GM19328 (cell line): ENCODE measurements at regions not wholly inside any gene's neighbourhood (a gene's known extent, or its start where the extent isn't known, plus 50 kb on each side); places are given as distances from the start of the nearest gene placed in this dataset.
"Not testable (repeated sequence)": the region's sequence is repeated elsewhere in the genome, so short reads cannot be mapped to it uniquely, and the experiment has no call there.

Experiments
- ATAC-seq: cut with Tn5 transposase; IDR thresholded peaks from one replicate; pipeline ENCODE4 v1.9.1; 2021; ENCODE audit warnings: mild to moderate bottlenecking, moderate library complexity; ENCODE audit not compliant: unreplicated experiment

DNA sequence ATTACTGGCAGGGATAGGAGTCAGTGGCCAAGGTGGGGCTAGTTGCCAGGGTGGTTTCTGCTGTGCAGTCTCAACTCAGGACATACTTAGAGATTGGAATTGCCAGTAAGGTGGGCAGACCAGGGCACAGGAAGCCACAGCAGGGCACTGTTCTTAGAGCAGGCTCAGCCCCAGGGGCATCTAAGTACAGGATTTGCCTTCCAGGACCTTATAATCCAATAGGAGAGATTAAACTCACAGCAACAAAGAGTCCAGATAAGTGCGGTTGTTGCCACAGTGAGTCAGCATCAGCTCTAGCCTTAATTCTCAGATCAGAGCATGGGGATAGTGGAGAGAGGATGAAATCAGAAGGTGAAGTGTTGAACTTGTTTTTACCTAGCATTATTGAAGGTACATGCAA, 265.8 kb upstream of the TRPC7 start:
- no peak for ATAC-seq

DNA sequence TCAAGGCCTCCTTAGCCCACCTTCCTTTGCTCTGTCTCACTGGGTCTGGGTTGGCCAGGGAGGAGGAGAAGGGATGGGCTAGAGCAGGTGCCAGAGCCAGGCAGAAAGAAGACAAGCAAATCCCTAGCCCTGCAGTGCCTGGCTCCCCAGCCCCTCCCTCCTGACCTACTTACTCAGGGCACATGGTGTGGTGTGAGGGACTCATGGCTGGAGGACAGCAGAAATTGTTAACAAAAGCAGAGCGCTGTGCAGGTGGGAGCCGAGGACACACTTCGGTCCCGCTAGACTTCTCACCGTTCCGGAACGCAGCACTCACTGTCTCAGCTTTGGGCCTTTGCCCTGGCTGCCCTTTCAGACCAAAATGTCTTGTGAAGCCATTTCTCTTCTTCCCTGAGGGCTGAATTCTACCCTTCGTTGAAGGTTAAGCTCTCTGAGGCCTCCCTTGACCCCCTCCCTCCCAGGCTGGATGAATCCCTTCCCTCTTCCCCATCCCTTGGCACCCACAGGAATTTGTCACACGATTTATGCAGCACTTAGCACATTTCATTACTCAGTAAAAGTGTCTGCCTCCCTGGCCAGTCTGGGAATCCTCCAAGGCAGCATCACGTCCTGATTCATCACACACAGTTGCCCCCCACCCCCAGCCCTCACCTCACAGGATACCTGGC, 263.9 kb upstream of the TRPC7 start:
- no peak for ATAC-seq

DNA sequence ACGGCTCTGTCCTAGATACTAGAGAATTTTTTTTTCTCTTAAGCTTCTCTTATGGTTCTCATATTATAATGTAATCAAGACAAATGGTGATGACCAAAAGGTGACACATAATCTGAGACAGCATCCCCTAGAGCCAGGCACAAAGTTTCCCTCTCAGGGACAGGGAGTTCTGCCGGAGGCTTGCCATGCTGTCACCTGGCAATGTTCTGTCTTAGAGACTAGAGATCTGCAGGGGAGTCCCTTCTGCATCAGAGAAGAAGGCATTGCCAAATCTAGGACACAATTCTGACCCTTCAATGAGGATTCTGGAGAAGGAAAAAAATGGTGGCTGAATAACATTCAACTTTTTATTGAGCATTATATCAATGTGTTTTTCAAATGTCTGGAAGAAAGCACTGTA, 261.2 kb upstream of the TRPC7 start:
- no peak for ATAC-seq

DNA sequence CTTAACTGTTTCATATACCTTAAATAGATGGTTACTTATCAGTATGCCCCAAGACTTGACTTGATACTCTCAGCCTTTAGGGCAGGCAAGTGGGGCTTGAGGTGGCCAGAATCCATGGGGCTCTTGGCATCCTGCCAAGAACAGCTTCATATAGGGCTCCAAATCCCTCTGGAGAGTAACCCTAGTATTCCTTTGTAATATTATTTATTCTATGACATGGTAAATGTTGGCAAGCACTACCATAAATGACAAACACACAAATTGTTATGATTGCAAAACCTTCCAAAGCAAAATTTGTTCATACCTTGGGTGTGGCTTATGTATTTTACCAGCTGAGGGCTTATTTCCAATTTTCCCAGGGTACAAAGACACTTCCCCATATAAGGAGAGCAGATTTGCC, 257.4 kb upstream of the TRPC7 start:
- ATAC-seq: no peak

DNA sequence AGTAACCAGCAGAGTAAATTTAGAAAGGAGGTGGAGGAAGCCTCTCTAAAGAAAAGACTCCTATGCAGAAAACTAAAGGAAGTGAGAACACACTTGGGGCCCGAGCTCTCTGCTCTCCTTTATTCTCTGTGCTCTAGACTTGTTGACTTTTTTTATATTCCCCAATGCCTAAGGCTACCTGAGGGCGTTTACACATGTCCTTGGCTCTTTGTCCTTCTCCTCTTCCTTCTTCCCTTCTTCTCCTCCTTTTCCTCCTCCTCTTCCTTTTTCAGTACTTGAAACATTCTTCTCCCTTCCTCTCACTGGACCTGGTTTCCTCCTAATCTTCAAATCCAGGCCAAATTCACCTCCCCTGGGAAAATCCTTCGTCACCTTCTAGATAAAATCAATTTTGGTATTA, 256.4 kb upstream of the TRPC7 start:
- ATAC-seq: no peak

DNA sequence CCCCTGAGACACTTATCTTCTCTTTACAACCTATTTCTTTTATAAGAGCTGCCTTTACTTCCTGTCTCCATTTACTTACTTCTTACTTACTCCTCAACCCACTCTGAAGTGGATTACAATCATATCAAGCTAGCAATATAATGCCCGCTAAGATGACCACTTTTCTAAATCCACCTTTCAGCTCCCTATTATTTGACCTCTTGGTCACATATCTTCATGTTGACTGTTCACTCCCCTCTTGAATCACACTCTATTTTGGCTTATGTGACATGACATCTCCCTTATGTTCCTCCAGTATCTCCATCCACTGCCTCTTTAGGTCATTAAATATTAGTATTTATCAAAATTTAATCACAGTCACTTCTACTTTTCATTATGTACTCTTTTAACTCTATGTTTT, 255.3 kb upstream of the TRPC7 start:
- ATAC-seq: no peak

DNA sequence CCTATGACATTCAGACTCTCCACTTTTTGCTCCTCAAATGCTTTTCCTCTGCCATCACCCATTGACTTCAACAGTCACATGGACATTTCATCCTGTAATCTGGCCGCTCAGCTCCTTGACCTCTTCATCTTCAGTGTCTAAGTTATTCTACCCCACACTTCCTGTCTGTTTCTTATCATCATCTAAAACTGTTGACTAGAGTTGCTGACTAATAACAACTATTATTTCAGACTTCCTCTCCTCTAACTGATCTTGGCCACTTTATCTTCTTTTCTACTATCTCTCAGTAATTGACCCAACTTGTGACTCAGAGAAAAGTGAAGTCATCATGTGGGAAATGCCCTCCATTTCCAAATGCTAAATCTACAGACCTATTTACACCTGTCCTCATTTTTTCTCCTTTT, 254.7 kb upstream of the TRPC7 start:
- ATAC-seq: no peak

DNA sequence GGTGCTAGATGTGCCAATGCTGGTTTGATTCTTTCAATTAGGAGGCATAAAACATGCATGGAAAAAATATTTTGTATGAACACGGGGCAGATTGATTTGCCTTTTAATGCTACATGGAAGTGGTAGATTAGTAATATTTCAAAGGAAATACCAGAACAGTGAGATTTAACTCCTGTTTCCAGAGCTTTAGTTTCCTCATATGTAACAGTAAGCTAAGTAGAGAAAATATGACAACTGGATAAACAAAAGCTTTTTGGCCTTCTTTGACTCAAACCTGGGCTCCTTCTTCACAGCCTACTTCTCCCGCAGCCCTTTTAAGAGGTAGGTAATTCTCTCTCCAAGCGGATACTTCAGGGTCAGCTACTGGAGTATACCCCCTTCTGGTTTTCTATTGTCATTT, 254.2 kb upstream of the TRPC7 start:
- no peak for ATAC-seq

DNA sequence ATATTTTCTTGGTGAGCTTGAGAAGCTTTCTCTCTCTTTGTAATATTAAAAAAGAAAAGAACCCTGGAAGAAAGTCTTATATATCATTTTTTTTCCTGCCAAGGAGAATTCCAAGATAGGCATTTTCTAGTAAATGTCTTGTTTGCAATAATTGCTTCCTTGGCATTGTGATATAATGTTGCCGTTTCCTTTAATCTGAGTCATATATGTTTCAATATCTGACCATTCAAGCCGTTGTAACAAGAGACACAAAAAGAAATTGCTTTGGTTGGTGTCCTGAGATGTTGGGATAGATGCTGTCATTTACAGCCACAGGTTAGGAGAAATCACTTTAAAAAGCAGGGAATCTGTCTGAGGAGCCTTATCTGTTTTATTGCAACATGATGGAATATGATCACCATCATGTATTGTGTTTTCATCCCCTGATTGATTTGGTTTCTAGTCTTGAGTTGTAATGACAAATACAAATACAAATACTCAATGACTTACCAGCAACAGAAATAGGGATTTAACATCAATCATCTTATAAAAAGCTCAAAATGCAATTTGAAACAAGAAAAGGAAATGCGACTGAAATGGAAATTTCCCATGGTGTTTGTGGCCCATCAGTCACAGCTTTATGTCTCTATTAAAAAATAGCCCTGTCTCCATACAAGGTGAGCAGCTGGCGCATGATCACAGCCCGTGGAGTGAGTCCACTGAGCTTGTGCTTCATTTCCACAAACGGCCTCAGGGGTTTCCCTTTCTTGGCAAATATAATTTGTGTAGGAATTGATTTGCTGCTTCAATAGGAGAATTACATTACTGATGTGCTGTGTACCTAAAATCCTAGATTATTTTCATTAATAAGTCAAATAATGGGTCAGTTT, 250.1 kb upstream of the TRPC7 start:
- no peak for ATAC-seq

DNA sequence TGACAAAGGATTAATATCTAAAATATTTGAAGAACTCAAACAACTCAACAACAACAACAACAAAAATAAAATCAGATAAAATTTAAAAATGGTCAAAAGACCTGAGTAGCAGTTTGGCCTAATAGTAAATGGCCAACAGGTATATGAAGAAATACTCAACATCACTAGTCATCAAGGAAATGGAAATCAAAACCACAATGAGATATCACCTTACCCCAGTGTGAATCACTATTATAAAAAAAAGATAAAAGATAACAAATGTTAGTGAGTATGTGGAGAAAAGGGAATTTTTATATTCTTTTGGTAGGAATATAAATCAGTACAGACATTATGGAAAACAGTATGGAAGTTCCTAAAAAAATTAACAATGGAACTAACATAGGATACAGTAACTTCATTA, 247.9 kb upstream of the TRPC7 start:
- no peak for ATAC-seq

DNA sequence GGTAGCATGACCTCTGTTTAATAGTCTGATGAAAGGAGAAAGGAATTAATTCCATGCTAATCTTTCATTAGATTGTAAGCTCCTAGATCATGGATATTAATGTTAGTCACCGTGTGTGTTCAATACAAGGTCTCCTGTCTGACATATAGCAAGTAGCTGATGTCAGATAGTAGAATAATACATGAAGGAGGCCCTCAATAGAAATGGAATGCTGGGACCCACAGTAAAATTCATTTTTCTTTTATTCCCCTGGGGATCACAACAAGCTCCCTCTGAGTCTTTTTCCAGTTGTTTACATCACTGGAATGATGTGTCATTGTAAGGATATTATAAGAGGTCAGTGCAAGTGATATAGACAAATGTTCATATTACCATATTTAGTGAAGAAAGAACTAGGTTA, 240.3 kb upstream of the TRPC7 start:
- ATAC-seq: no peak

DNA sequence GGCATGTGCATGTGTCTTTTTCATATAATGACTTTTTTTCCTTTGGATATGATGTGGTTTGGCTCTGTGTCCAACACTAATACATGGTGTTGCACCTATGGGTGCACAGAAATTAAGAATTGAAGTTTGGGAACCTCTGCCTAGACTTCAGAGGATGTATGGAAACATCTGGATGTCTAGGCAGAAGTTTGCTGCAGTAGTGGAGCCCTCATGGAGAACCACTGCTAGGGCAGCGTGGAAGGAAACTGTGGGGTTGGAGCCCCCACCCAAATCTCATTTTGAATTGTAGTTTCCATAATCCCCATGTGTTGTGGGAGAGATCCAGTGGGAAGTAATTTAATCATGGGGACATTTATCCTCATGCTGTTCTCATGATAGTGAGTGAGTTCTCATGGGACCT, 235.0 kb upstream of the TRPC7 start:
- ATAC-seq: no peak

DNA sequence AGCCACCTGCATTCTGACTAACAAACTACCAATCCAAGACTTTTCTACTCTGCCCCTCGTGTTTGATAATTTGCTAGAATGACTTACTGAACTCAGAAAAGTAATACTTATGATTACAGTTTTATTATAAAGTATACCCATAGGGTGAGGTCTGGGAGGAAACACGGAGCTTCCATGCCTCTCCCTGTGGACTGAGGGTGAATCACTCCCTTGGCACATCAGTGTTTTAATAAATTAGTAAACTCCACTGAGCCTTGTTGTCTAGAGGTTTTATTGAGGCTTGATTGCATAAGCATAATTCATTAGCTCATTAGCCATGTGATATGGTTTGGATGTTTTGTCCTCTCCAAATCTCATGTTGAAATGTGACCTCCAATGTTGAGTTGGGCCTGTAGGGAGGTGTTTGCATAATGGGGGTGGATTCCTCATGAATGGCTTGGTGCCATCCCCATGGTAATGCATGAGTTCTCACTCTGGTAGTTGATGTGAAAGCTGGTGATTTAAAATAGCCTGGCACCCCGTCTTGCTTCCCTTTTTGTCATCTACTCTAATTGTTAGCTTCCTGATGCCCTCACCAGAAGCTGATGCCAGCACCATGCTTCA, 233.6 kb upstream of the TRPC7 start:
- ATAC-seq: no peak

DNA sequence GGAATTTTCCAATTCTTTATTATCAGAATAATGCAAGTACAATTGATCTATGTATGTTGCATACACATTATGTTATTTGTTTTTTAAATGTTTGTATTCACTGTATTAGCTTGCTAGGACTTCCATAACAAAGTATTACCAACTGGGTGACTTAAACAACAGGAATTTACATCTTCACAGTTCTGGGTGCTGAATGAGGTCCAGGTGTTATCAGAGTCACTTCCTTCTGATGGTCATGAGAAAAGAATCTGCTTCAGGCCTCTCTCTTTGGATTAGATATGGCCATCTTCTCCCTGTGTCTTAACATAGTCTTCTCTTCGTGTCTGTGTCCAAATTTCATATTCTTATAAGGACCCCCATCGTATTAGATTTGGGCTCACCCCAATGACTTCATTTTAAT, 229.1 kb upstream of the TRPC7 start:
- no peak for ATAC-seq

DNA sequence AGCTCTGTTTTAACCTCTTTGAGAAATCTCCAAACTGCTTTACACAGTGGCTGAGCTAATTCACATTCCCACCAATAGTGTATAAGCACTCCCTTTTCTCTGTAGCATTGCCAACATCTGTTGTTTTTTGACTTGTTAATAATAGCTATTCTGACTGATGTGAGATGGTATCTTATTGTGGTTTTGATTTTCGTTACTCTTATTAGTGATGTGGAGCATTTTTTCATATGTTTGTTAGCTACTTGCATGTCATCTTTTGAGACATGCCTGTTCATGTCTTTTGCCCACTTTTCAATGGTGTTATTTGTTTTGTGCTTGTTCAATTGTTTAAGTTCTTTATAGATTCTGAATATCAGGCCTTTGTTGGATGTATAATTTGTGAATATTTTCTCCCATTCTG, 225.2 kb upstream of the TRPC7 start:
- no peak for ATAC-seq

DNA sequence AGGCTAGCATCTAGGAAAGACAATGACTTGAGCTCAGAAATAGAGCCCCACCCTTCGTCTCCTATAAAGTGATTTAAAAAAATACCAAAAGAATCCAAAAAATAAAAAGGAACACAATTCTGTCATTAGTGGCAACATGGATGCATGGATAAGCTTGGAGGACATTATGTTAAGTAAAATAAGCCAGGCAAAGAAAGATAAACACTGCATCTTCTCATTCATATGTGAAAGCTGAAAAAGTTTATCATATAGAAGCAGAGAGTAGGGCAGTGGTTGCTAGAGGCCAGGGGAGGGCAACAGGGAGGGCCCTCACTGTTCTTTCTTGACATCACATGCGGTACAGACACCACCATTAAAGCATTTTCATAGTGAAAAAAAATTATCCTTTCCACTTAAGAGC, 220.9 kb upstream of the TRPC7 start:
- no peak for ATAC-seq

DNA sequence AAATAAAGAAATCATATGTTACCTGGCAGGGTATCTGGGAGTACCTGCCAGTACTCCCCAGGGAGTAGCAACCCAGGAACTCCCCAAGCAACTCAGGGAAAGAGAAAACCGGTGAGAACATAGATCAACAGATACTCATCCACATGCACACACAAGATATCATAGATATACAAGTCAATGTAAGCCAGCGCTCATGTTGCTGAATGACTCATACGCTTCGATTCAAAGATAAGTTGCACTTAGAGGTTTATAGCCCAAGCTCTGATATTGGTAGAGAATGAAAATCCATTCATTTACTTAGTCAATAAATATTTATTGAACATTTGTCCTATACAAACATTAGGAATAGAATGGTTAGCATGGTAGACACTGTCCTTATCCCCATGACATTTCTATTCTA, 219.1 kb upstream of the TRPC7 start:
- ATAC-seq: no peak

DNA sequence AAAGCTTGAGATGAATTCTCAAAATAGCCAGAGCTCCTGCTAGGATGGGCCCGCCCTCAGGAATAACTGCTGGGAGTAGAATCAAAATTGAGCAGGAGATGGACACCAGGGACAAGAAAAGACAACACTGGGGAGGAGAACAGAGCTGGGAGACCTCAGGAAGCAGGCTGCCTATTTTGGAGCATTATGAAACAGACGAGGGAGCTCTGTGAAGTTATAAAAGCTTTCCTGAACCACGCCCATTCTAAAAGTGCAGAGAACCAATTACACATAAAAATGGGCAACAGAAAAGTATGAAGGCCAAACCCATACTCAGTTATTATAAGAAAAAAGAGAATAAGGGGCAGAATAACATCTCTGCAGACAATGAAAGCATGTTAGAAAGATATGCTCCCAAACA, 213.9 kb upstream of the TRPC7 start:
- no peak for ATAC-seq

DNA sequence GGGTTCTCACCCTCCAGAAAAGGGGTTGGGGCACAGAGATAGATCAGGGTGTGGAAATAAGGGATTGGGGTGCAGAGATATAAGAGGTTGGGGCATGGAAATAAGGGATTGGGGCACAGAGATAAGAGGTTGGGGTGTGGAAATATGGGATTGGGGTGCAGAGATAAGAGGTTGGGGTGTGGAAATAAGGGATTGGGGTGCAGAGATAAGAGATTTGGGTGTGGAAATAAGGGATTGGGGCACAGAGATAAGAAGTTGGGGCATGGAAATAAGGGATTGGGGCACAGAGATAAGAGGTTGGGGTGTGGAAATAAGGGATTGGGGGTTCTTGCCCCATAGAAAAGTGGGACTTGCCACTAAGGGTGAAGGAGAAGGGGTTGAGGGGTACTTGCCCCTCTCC, 204.5 kb upstream of the TRPC7 start:
- ATAC-seq: not testable (repeated sequence)

DNA sequence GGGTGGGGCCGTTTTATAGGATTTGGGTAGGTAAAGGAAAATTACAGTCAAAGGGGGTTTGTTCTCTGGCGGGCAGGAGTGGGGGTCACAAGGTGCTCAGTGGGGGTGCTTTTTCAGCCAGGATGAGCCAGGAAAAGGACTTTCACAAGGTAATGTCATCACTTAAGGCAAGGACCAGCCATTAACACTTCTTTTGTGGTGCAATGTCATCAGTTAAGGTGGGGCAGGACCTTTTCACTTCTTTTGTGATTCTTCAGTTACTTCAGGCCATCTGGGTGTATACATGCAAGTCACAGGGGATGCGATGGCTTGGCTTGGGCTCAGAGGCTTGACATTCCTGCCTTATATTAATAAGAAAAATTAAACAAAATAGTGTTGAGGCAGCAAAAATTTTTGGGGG, 200.1 kb upstream of the TRPC7 start:
- not testable (repeated sequence) for ATAC-seq

DNA sequence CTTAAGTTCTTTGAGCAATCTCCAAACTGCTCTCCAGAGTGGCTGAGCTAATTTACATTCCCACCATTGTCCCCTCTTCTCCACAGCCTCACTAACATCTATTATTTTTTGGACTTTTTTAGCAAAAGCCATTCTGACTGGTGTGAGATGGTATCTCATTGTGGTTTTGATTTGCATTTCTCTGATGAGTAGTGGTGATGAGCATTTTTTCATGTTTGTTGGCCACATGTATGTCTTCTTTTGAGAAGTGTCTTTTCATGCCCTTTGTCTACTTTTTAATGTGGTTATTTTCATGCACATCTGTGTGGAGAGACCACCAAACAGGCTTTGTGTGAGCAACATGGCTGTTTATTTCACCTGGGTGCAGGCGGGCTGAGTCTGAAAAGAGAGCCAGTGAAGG, 199.7 kb upstream of the TRPC7 start:
- ATAC-seq: not testable (repeated sequence)

DNA sequence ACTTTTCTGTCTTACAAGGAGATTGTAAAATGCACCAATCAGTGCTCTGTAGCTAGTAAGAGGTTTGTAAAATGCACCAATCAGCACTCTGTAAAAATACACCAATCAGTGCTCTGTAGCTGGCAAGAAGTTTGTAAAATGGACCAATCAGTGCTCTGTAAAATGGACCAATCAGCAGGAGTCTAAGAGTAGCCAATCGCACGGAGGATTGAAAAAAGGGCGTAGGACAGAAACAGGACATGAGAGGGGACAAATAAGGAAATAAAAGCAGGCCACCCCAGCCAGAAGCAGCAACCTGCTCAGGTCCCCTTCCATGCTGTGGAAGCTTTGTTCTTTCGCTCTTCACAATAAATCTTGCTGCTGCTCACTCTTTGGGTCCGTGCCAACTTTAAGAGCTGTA, 199.1 kb upstream of the TRPC7 start:
- not testable (repeated sequence) for ATAC-seq
